NCI-H1436 treated with DMSO at 0.1 percent for 48 hours (cell line): ENCODE measurements at regions not wholly inside any gene's neighbourhood (a gene's known extent, or its start where the extent isn't known, plus 50 kb on each side); places are given as distances from the start of the nearest gene placed in this dataset.
"Not testable (repeated sequence)": the region's sequence is repeated elsewhere in the genome, so short reads cannot be mapped to it uniquely, and the experiment has no call there.

Source experiments
- DNase-seq: peaks from one replicate; lab custom pipeline; 2025; lab: John Stamatoyannopoulos, UW

GRCh38 chr13:54004026-54004699 lies 975.5 kb downstream of the OLFM4 start:
- DNase-seq = no peak

GRCh38 chr13:54016542-54016941 lies 987.9 kb downstream of the OLFM4 start:
- DNase-seq = no peak

- no peak for DNase-seq
Observed at GRCh38 chr13:54018485-54018884, 989.9 kb downstream of the OLFM4 start.

GRCh38 chr13:54029226-54029625 lies 1000.6 kb downstream of the OLFM4 start:
- no peak for DNase-seq

GRCh38 chr13:54029720-54030119 lies 1001.1 kb downstream of the OLFM4 start:
- no peak for DNase-seq

- no peak for DNase-seq
Observed at GRCh38 chr13:54033323-54033861, 1004.8 kb downstream of the OLFM4 start.

- no peak for DNase-seq
Observed at GRCh38 chr13:54034047-54034446, 1005.4 kb downstream of the OLFM4 start.

GRCh38 chr13:54057416-54057815 lies 1028.8 kb downstream of the OLFM4 start:
- DNase-seq = not testable (repeated sequence)

- not testable (repeated sequence) for DNase-seq
Observed at GRCh38 chr13:54069958-54070357, 1041.3 kb downstream of the OLFM4 start.

- no peak for DNase-seq
Observed at GRCh38 chr13:54077569-54077968, 1049.0 kb downstream of the OLFM4 start.

- DNase-seq = no peak
Observed at GRCh38 chr13:54078271-54078870, 1049.8 kb downstream of the OLFM4 start.

- DNase-seq = not testable (repeated sequence)
Observed at GRCh38 chr13:54082309-54082708, 1053.7 kb downstream of the OLFM4 start.

GRCh38 chr13:54091884-54092283 lies 1063.3 kb downstream of the OLFM4 start:
- no peak for DNase-seq

GRCh38 chr13:54092686-54093085 lies 1064.1 kb downstream of the OLFM4 start:
- no peak for DNase-seq

- DNase-seq = no peak
Observed at GRCh38 chr13:54110597-54110996, 1082.0 kb downstream of the OLFM4 start.

- DNase-seq = no peak
Observed at GRCh38 chr13:54124700-54125099, 1096.1 kb downstream of the OLFM4 start.

GRCh38 chr13:54130931-54131330 lies 1102.3 kb downstream of the OLFM4 start:
- DNase-seq = not testable (repeated sequence)

- DNase-seq = not testable (repeated sequence)
Observed at GRCh38 chr13:54131433-54131832, 1102.8 kb downstream of the OLFM4 start.

- not testable (repeated sequence) for DNase-seq
Observed at GRCh38 chr13:54132127-54132526, 1103.5 kb downstream of the OLFM4 start.

- not testable (repeated sequence) for DNase-seq
Observed at GRCh38 chr13:54132720-54133119, 1104.1 kb downstream of the OLFM4 start.

GRCh38 chr13:54133746-54134145 lies 1105.1 kb downstream of the OLFM4 start:
- DNase-seq = no peak

- no peak for DNase-seq
Observed at GRCh38 chr13:54144828-54145227, 1116.2 kb downstream of the OLFM4 start.

GRCh38 chr13:54150851-54151250 lies 1122.2 kb downstream of the OLFM4 start:
- no peak for DNase-seq

GRCh38 chr13:54162069-54162468 lies 1133.5 kb downstream of the OLFM4 start:
- DNase-seq = no peak
